ENCODE measurements at regions not wholly inside any gene's neighbourhood (a gene's known extent, or its start where the extent isn't known, plus 50 kb on each side); places are given as distances from the start of the nearest gene placed in this dataset.

GRCh38 chr2:221268631-221269030, 303.5 kb downstream of the EPHA4 start:
- Histone ChIP-seq H3K4me1 (peaks cover 0 to 8% (median 0%) of the 10 kb centered on the region in 9 donors), H3K27me3 (no peaks in the 10 kb centered on the region), H3K4me3 (no peak overlapping the region), H3K36me3 (no peaks in the 10 kb centered on the region), H3K27ac (no peak overlapping the region), H3K9me3 (no peaks in the 10 kb centered on the region)
- no peak for TF ChIP-seq CTCF (IDR thresholded peaks at IDR 0.05)
- intact Hi-C loops (cut with DNase I): no loop called here
- DNase-seq: no peak
- WGBS, 2 donors: 66 to 67% methylated on average over 3 of the region's 3 CpGs
- ATAC-seq: no peak

- no peaks in the 10 kb centered on the region for H3K27me3 ChIP-seq
- H3K4me3 ChIP-seq: no peak overlapping the region
- intact Hi-C loops (cut with DNase I): no loop called here
- DNase-seq (no peak), ATAC-seq (no peak)
- WGBS, 2 donors: 74 to 75% methylated on average over 2 of the region's 2 CpGs
- no peak overlapping the region for H3K27ac ChIP-seq
- peaks cover 0 to 8% (median 0%) of the 10 kb centered on the region in 9 donors for H3K4me1 ChIP-seq
- H3K36me3 ChIP-seq: no peaks in the 10 kb centered on the region
- H3K9me3 ChIP-seq: no peaks in the 10 kb centered on the region
- TF ChIP-seq CTCF (IDR thresholded peaks at IDR 0.05): no peak
Observed at GRCh38 chr2:221270806-221271205, 301.3 kb downstream of the EPHA4 start.

- no peak overlapping the region for H3K4me3 ChIP-seq
- H3K27me3 ChIP-seq: no peaks in the 10 kb centered on the region
- intact Hi-C loops (cut with DNase I): no loop called here
- H3K9me3 ChIP-seq: no peaks in the 10 kb centered on the region
- peaks cover 0 to 6% (median 0%) of the 10 kb centered on the region in 9 donors for H3K4me1 ChIP-seq
- no peak overlapping the region for H3K27ac ChIP-seq
- ATAC-seq (no peak), DNase-seq (no peak)
- no peak for TF ChIP-seq CTCF (IDR thresholded peaks at IDR 0.05)
- WGBS, 2 donors: 92 to 94% methylated on average over 3 of the region's 3 CpGs
- no peaks in the 10 kb centered on the region for H3K36me3 ChIP-seq
Observed at GRCh38 chr2:221272729-221273128, 299.4 kb downstream of the EPHA4 start.

GRCh38 chr2:221276033-221276432, 296.1 kb downstream of the EPHA4 start:
- no peaks in the 10 kb centered on the region for H3K36me3 ChIP-seq
- 76 to 87% methylated on average over 1 of the region's 1 CpG for WGBS, 2 donors
- intact Hi-C loops (cut with DNase I): no loop called here

More at GRCh38 chr2:221276033-221276432, 296.1 kb downstream of the EPHA4 start:
- TF ChIP-seq CTCF (IDR thresholded peaks at IDR 0.05): no peak
- DNase-seq: no peak
- H3K4me3 ChIP-seq: no peak overlapping the region
- no peaks in the 10 kb centered on the region for H3K4me1 ChIP-seq
- H3K27ac ChIP-seq: no peak overlapping the region
- no peak for ATAC-seq
- H3K9me3 ChIP-seq: no peaks in the 10 kb centered on the region
- H3K27me3 ChIP-seq: no peaks in the 10 kb centered on the region

Measured in heart right ventricle (tissue), 16 donors.